GM12875 (cell line): ENCODE measurements at regions not wholly inside any gene's neighbourhood (a gene's known extent, or its start where the extent isn't known, plus 50 kb on each side); places are given as distances from the start of the nearest gene placed in this dataset.

Source experiments
- H3K4me3 ChIP-seq: one replicate; pipeline ENCODE4 v1.5.1; 2011; ENCODE audit warnings: low read depth, low read length, control low read depth
- CTCF ChIP-seq: IDR thresholded peaks from 2 replicates; pipeline ENCODE4 v1.5.1; 2011; ENCODE audit warnings: low read depth, mild to moderate bottlenecking, control low read depth, inconsistent platforms, low read length, moderate library complexity, borderline replicate concordance; ENCODE audit not compliant: insufficient read depth

GRCh38 chr1:201603613-201604232 lies 64.8 kb downstream of the NAV1 start:
- H3K4me3 ChIP-seq: no peak overlapping the region
- no peak for TF ChIP-seq CTCF

DNA sequence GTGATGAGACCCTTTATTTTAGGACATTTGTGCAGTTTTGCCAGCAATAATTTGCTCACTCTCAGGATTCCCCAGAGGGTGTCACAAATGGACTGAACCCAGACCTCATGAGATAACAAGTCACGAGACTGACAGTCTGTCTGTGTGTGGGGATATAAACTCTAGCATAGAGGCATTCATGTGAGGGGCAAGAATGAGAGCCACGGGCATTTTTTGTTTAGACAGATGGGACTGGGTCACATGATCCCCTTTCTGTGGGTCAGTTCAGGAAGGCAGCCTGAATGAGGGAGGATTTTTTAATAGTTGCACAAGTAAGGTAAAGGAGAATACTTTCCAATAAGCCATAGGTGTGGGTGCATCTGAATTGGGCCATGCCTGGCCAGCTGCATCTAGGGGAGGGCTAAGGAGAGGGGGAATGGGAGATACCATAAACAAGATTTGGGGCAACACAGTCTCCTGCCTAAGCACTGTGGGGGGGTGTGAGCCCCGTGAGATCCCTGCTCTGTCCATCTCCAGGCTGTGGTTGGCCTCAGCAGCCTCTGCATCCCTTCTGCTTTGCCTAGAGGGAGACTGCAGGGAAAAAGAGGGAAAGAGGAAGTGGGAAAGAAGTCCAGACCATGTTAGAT lies 66.6 kb downstream of the NAV1 start:
- TF ChIP-seq CTCF: no peak
- H3K4me3 ChIP-seq: no peak overlapping the region

DNA sequence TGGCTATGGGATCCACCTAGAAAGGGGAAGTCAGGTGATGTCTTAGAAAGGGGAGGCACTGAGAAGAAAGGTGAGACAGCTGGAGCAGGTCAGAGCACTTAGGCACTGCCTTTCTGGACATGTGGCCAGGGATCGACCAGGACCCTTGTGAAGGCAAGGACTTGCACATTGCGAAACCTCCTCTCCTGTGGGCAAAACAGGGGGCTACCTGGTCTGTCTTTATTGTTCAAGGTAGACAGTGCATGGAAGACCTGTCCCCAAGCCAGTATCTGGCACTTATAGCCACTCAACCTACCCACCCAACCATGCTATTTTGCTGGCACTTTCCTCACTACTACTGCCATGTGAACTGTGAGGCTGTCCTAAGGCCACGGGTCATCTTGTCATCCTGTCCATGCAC lies 67.2 kb downstream of the NAV1 start:
- TF ChIP-seq CTCF: no peak
- H3K4me3 ChIP-seq: no peak overlapping the region

GRCh38 chr1:201606623-201607022 lies 67.7 kb downstream of the NAV1 start:
- H3K4me3 ChIP-seq: no peak overlapping the region
- TF ChIP-seq CTCF: no peak

- no peak overlapping the region for H3K4me3 ChIP-seq
- no peak for TF ChIP-seq CTCF
Measured at GRCh38 chr1:201608635-201609395, 69.9 kb downstream of the NAV1 start.

DNA sequence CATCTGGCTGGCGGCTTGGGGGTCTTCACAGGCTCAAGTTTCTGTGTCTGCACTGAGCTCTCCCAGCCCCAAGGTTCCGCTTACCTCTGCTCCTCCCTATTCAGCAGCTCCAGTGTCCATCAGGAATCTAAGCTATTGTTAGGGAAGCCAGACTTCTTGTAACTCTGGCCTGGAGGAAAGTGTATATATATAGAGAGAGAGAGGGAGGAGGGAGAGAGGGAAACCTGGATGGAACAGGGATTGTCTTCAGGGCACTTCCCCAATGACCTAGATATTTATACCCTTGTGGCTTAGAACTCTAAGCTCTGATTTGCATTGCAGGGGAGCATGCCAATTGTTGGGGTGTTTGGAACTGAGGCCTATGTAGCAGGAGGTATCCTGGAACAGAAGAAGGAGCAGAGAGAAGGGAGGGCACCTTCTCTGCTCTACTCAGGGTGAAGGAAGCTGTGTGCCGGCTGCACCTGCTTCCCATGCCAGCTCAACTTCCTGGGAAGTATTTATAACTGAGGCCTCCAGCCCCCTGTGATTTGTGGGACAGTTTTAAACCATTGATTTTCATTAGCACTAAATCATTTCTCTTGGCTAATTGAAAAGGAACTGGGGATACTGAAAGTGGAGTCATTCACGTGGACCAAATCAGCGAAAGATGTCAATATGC lies 70.9 kb downstream of the NAV1 start:
- no peak for TF ChIP-seq CTCF
- H3K4me3 ChIP-seq: no peak overlapping the region

- TF ChIP-seq CTCF: no peak
- H3K4me3 ChIP-seq: no peak overlapping the region
Measured at GRCh38 chr1:201610858-201611257, 71.9 kb downstream of the NAV1 start.
